Activated CD4-positive, alpha-beta T cell treated with anti-CD3 and anti-CD28 coated beads, Interleukin-10, Interleukin-2, amounts not matched to agents 100 ng/mL and 50 ng/mL, durations not matched to agents 16 hours and 8 hours (primary cell): ENCODE measurements at regions not wholly inside any gene's neighbourhood (a gene's known extent, or its start where the extent isn't known, plus 50 kb on each side); places are given as distances from the start of the nearest gene placed in this dataset.

ENCODE experiments used
- DNase-seq: peaks from one replicate; pipeline ENCODE4 v3.0.0-alpha.2; 2020

- DNase-seq, result no peak
Observed at GRCh38 chr6:22006795-22007194, 290.0 kb downstream of the PRL start.

- no peak for DNase-seq
Observed at GRCh38 chr6:22007469-22007868, 289.4 kb downstream of the PRL start.

- no peak for DNase-seq
Observed at GRCh38 chr6:22008248-22008836, 288.5 kb downstream of the PRL start.

- DNase-seq, result no peak
Observed at GRCh38 chr6:22010102-22010501, 286.7 kb downstream of the PRL start.

GRCh38 chr6:22015216-22015615 is 281.6 kb downstream of the PRL start:
- DNase-seq, result no peak

GRCh38 chr6:22015944-22016343 is 280.9 kb downstream of the PRL start:
- no peak for DNase-seq

- DNase-seq, result no peak
Observed at GRCh38 chr6:22017272-22017671, 279.6 kb downstream of the PRL start.

GRCh38 chr6:22017766-22018165 is 279.1 kb downstream of the PRL start:
- DNase-seq, result no peak

- no peak for DNase-seq
Observed at GRCh38 chr6:22019857-22020256, 277.0 kb downstream of the PRL start.

- DNase-seq, result no peak
Observed at GRCh38 chr6:22020299-22021003, 276.4 kb downstream of the PRL start.

- no peak for DNase-seq
Observed at GRCh38 chr6:22021966-22022365, 274.9 kb downstream of the PRL start.

GRCh38 chr6:22023937-22024336 is 272.9 kb downstream of the PRL start:
- no peak for DNase-seq

- no peak for DNase-seq
Observed at GRCh38 chr6:22024973-22025467, 271.8 kb downstream of the PRL start.

- peak; percentile 18 for DNase-seq
Observed at GRCh38 chr6:22025468-22026163, 271.2 kb downstream of the PRL start.

GRCh38 chr6:22026164-22026678 is 270.6 kb downstream of the PRL start:
- DNase-seq, result no peak

- DNase-seq, result no peak
Observed at GRCh38 chr6:22027040-22027725, 269.7 kb downstream of the PRL start.

- no peak for DNase-seq
Observed at GRCh38 chr6:22028403-22029090, 268.3 kb downstream of the PRL start.

GRCh38 chr6:22029171-22029570 is 267.7 kb downstream of the PRL start:
- no peak for DNase-seq

- DNase-seq, result no peak
Observed at GRCh38 chr6:22030730-22031619, 265.9 kb downstream of the PRL start.

- DNase-seq, result no peak
Observed at GRCh38 chr6:22035690-22036089, 261.1 kb downstream of the PRL start.

GRCh38 chr6:22036275-22036674 is 260.6 kb downstream of the PRL start:
- no peak for DNase-seq

- DNase-seq, result no peak
Observed at GRCh38 chr6:22036699-22037098, 260.1 kb downstream of the PRL start.
